Fibroblast of lung (primary cell): ENCODE measurements at regions not wholly inside any gene's neighbourhood (a gene's known extent, or its start where the extent isn't known, plus 50 kb on each side); places are given as distances from the start of the nearest gene placed in this dataset.

ENCODE experiments used
- DNase-seq, 2 donors: peaks; one replicate each; pipeline versions ENCODE4 v3.0.0 to v3.0.0-alpha.2; 2010; ENCODE audit warnings: low read depth in 2 of 2
- H2AFZ ChIP-seq: 2 replicates; pipeline ENCODE4 v1.5.1; 2012; ENCODE audit warnings: low read length, control low read depth, inconsistent platforms
- H3K27ac ChIP-seq: 2 replicates; pipeline ENCODE4 v1.5.1; 2011; ENCODE audit warnings: low read length, control low read depth; ENCODE audit not compliant: insufficient read depth
- H3K27me3 ChIP-seq: 2 replicates; pipeline ENCODE4 v1.5.1; 2011; ENCODE audit warnings: mild to moderate bottlenecking, low read length; ENCODE audit not compliant: control insufficient read depth, insufficient read depth
- H3K36me3 ChIP-seq: 2 replicates; pipeline ENCODE4 v1.5.1; 2011; ENCODE audit warnings: low read length; ENCODE audit not compliant: control insufficient read depth, insufficient read depth
- H3K4me1 ChIP-seq: 2 replicates; pipeline ENCODE4 v1.5.1; 2011; ENCODE audit warnings: low read length; ENCODE audit not compliant: control insufficient read depth, insufficient read depth; ENCODE audit errors: extremely low read depth
- H3K4me2 ChIP-seq: 2 replicates; pipeline ENCODE4 v1.5.1; 2011; ENCODE audit warnings: low read length, control low read depth; ENCODE audit not compliant: insufficient read depth; ENCODE audit errors: extremely low read depth
- H3K4me3 ChIP-seq, 4 experiments: fragments of 200-600 bp in 1 of 4; sonication (generic) in 1 of 4; replicated peaks in 1 of 4; 2 replicates each; pipeline ENCODE4 v1.5.1; 2011 to 2016; ENCODE audit warnings: low read length in 4 of 4, low read depth in 3 of 4, mild to moderate bottlenecking in 3 of 4, control low read depth in 2 of 4, inconsistent platforms in 1 of 4, mixed read lengths in 1 of 4; ENCODE audit not compliant: insufficient read depth in 1 of 4; ENCODE audit errors: control extremely low read depth in 1 of 4
- H3K79me2 ChIP-seq: 2 replicates; pipeline ENCODE4 v1.5.1; 2012; ENCODE audit warnings: mild to moderate bottlenecking, low read length, inconsistent platforms; ENCODE audit not compliant: control insufficient read depth, insufficient read depth
- H3K9ac ChIP-seq: 2 replicates; pipeline ENCODE4 v1.5.1; 2011; ENCODE audit warnings: mild to moderate bottlenecking, low read length, control low read depth; ENCODE audit not compliant: insufficient read depth
- H3K9me3 ChIP-seq: 2 replicates; pipeline ENCODE4 v1.5.1; 2012; ENCODE audit warnings: low read depth, low read length; ENCODE audit not compliant: control insufficient read depth, insufficient read depth
- H4K20me1 ChIP-seq: 2 replicates; pipeline ENCODE4 v1.5.1; 2011; ENCODE audit warnings: low read length; ENCODE audit not compliant: control insufficient read depth, insufficient read depth; ENCODE audit errors: extremely low read depth
- EZH2 ChIP-seq: IDR thresholded peaks from 2 replicates; pipeline ENCODE4 v1.5.1; 2012; ENCODE audit warnings: low read length, control low read depth, mild to moderate bottlenecking; ENCODE audit errors: missing control alignments
- TF ChIP-seq, protein P1 (sequence below), 2 donors: IDR thresholded peaks in 1 of 2; conservative IDR thresholded peaks in 1 of 2; 1 replicate in 1 of 2; 2 replicates in 1 of 2; pipeline ENCODE4 v1.5.1; 2011 to 2012; ENCODE audit warnings: low read length in 2 of 2, control low read depth in 1 of 2, inconsistent platforms in 1 of 2, low read depth in 1 of 2, mild to moderate bottlenecking in 1 of 2

DNA sequence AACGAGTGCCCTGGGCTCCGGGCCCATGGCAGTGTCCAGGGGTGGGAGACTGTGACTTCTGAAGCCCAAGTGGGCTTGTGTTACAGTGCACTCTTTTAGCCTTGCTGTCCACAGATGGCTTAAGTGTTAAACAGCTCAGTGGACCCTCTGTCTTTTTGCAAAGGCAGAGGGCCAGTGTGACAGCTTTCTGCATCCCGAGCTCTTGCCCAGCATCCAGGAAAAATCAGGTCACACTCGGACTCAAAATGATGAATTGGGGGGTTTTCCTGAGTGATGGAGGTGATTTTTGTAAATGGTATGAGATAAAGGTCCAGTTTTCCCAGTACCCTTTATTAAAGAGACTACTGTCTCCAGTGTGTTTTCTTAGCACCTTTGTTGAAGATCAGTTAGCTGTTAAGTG lies 321.3 kb upstream of the GRAMD2B start:
- no peaks in the 10 kb centered on the region for H3K9me3 ChIP-seq
- no peak overlapping the region for H3K4me2 ChIP-seq

DNA sequence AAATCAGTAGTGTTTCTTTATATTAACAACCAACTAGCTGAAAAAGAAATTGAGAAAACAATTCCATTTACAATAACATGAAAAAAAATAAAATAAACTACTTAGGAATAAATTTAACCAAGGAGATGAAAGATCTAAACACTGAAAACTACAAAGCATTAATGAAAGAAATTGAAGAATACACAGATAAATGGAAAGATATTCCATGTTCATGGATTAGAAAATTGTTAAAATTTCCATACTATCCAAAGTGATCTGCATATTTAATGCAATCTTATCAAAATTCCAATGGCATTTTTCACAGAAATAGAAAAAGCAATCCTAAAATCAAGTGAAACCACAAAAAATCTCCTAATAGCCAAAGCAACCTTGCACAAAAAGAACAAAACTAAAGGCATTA lies 320.2 kb upstream of the GRAMD2B start:
- Histone ChIP-seq H3K4me3 (no peak overlapping the region), H2AFZ (no peak overlapping the region), H3K27ac (no peak overlapping the region), H3K4me1 (no peaks in the 10 kb centered on the region), H3K9ac (no peak overlapping the region), H4K20me1 (no peaks in the 10 kb centered on the region), H3K27me3 (no peaks in the 10 kb centered on the region), H3K9me3 (no peaks in the 10 kb centered on the region), H3K36me3 (no peaks in the 10 kb centered on the region), H3K79me2 (no peaks in the 10 kb centered on the region), H3K4me2 (no peak overlapping the region)
- TF ChIP-seq, protein P1, sequence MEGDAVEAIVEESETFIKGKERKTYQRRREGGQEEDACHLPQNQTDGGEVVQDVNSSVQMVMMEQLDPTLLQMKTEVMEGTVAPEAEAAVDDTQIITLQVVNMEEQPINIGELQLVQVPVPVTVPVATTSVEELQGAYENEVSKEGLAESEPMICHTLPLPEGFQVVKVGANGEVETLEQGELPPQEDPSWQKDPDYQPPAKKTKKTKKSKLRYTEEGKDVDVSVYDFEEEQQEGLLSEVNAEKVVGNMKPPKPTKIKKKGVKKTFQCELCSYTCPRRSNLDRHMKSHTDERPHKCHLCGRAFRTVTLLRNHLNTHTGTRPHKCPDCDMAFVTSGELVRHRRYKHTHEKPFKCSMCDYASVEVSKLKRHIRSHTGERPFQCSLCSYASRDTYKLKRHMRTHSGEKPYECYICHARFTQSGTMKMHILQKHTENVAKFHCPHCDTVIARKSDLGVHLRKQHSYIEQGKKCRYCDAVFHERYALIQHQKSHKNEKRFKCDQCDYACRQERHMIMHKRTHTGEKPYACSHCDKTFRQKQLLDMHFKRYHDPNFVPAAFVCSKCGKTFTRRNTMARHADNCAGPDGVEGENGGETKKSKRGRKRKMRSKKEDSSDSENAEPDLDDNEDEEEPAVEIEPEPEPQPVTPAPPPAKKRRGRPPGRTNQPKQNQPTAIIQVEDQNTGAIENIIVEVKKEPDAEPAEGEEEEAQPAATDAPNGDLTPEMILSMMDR (conservative IDR thresholded peaks at IDR 0.05 in 1 of 2, IDR thresholded peaks at IDR 0.05 in 1 of 2; ENCODE audit: low read depth in 1 of 2, low read length in 2 of 2): no peak
- TF ChIP-seq EZH2: no peak
- DNase-seq: no peak

More for the DNA sequence above, 321.3 kb upstream of the GRAMD2B start:
- Histone ChIP-seq H3K27me3 (no peaks in the 10 kb centered on the region), H3K79me2 (no peaks in the 10 kb centered on the region), H4K20me1 (no peaks in the 10 kb centered on the region), H3K27ac (no peak overlapping the region), H3K9ac (no peak overlapping the region), H2AFZ (no peak overlapping the region), H3K36me3 (no peaks in the 10 kb centered on the region), H3K4me1 (no peaks in the 10 kb centered on the region), H3K4me3 (no peak overlapping the region)
- TF ChIP-seq, protein P1 (conservative IDR thresholded peaks at IDR 0.05 in 1 of 2, IDR thresholded peaks at IDR 0.05 in 1 of 2; ENCODE audit: low read depth in 1 of 2, low read length in 2 of 2): no peak
- no peak for TF ChIP-seq EZH2
- DNase-seq: no peak

DNA sequence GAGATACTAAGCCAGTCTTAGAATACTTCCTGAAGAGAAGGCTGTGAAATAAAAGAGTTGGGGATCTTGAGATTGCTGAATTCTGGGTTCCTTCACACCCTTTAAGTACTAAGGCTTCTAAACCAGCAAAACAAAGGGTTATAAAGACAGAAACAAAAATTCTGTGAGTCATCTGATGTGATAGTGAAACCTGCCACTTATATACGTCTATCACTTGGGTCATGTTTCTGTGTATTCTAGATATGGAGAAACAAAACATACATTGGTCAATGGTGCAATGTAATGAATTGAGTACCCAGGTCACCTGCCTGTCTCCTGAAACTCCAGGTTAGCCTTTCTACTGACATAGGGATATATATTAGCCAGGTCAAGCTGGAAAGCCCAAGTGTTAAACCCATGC lies 319.3 kb upstream of the GRAMD2B start:
- no peaks in the 10 kb centered on the region for H4K20me1 ChIP-seq
- TF ChIP-seq EZH2: no peak
- TF ChIP-seq, protein P1 (conservative IDR thresholded peaks at IDR 0.05 in 1 of 2, IDR thresholded peaks at IDR 0.05 in 1 of 2; ENCODE audit: low read depth in 1 of 2, low read length in 2 of 2): no peak
- no peak for DNase-seq

More for the DNA sequence above, 319.3 kb upstream of the GRAMD2B start:
- Histone ChIP-seq H3K36me3 (no peaks in the 10 kb centered on the region), H3K9me3 (no peaks in the 10 kb centered on the region), H3K27ac (no peak overlapping the region), H2AFZ (no peak overlapping the region), H3K79me2 (no peaks in the 10 kb centered on the region), H3K4me1 (no peaks in the 10 kb centered on the region), H3K9ac (no peak overlapping the region), H3K27me3 (no peaks in the 10 kb centered on the region), H3K4me2 (no peak overlapping the region), H3K4me3 (no peak overlapping the region)
